Neural progenitor cell (in vitro differentiated cells): ENCODE measurements at regions not wholly inside any gene's neighbourhood (a gene's known extent, or its start where the extent isn't known, plus 50 kb on each side); places are given as distances from the start of the nearest gene placed in this dataset.

Experiments used
- DNase-seq: peaks from one replicate; pipeline ENCODE4 v3.0.0-alpha.2; 2016; ENCODE audit warnings: low spot score
- H2AFZ ChIP-seq: fragments of 200-600 bp; sonication (generic); replicated peaks from 2 replicates; pipeline ENCODE4 v1.6.1; 2016; ENCODE audit warnings: antibody characterized with exemption
- H3F3A ChIP-seq: fragments of 200-600 bp; sonication (generic); 2 replicates; pipeline ENCODE4 v1.6.1; 2016; ENCODE audit warnings: antibody characterized with exemption, low read depth
- H3K27ac ChIP-seq: fragments of 200-600 bp; sonication (generic); 2 replicates; pipeline ENCODE4 v1.5.1; 2016; ENCODE audit warnings: mild to moderate bottlenecking
- H3K27me3 ChIP-seq: fragments of 200-600 bp; sonication (generic); 2 replicates; pipeline ENCODE4 v1.6.1; 2016; ENCODE audit warnings: mild to moderate bottlenecking, moderate library complexity
- H3K36me3 ChIP-seq: fragments of 200-600 bp; sonication (generic); 2 replicates; pipeline ENCODE4 v1.5.1; 2016
- H3K4me1 ChIP-seq: fragments of 200-600 bp; sonication (generic); 2 replicates; pipeline ENCODE4 v1.6.1; 2016; ENCODE audit warnings: mixed run types
- H3K4me2 ChIP-seq: fragments of 200-600 bp; sonication (generic); 2 replicates; pipeline ENCODE4 v1.6.1; 2016
- H3K4me3 ChIP-seq: fragments of 200-600 bp; sonication (generic); 2 replicates; pipeline ENCODE4 v1.5.1; 2016
- H3K79me2 ChIP-seq: fragments of 200-600 bp; sonication (generic); 2 replicates; pipeline ENCODE4 v1.6.1; 2016; ENCODE audit warnings: low read depth
- H3K9ac ChIP-seq: fragments of 200-600 bp; sonication (generic); 2 replicates; pipeline ENCODE4 v1.6.1; 2016
- H3K9me3 ChIP-seq: fragments of 200-600 bp; sonication (generic); 2 replicates; pipeline ENCODE4 v1.5.1; 2016; ENCODE audit warnings: low read depth
- H4K20me1 ChIP-seq: fragments of 200-600 bp; sonication (generic); 2 replicates; pipeline ENCODE4 v1.6.1; 2016; ENCODE audit warnings: low read depth
- H3K27ac Mint-ChIP-seq: 3 replicates; pipeline ENCODE4 v1.8.0; 2021; ENCODE audit warnings: mixed read lengths
- H3K27me3 Mint-ChIP-seq: 2 replicates; pipeline ENCODE4 v1.8.0; 2022; ENCODE audit warnings: low read depth, mild to moderate bottlenecking, inconsistent platforms, moderate library complexity, mixed read lengths; ENCODE audit not compliant: insufficient read depth
- H3K36me3 Mint-ChIP-seq: 3 replicates; pipeline ENCODE4 v1.8.0; 2021; ENCODE audit warnings: mixed read lengths
- H3K4me1 Mint-ChIP-seq: 3 replicates; pipeline ENCODE4 v1.8.0; 2021; ENCODE audit warnings: mixed read lengths
- H3K4me3 Mint-ChIP-seq: 3 replicates; pipeline ENCODE4 v1.8.0; 2021; ENCODE audit warnings: mild to moderate bottlenecking, moderate library complexity, mixed read lengths
- H3K9me3 Mint-ChIP-seq: 3 replicates; pipeline ENCODE4 v1.8.0; 2020; ENCODE audit warnings: mixed read lengths
- EZH2 ChIP-seq: fragments of 200-600 bp; sonication (generic); IDR thresholded peaks from 2 replicates; pipeline ENCODE4 v1.6.1; 2017; ENCODE audit warnings: antibody characterized with exemption, mild to moderate bottlenecking, moderate library complexity
- EZH2phosphoT487 ChIP-seq: fragments of 200-600 bp; sonication (generic); IDR thresholded peaks from 2 replicates; pipeline ENCODE4 v1.6.1; 2017; ENCODE audit warnings: antibody characterized with exemption
- TF ChIP-seq, protein P1 (sequence below): fragments of 200-600 bp; sonication (generic); IDR thresholded peaks from 2 replicates; pipeline ENCODE4 v1.5.1; 2017; ENCODE audit warnings: antibody characterized with exemption, mild to moderate bottlenecking

DNA sequence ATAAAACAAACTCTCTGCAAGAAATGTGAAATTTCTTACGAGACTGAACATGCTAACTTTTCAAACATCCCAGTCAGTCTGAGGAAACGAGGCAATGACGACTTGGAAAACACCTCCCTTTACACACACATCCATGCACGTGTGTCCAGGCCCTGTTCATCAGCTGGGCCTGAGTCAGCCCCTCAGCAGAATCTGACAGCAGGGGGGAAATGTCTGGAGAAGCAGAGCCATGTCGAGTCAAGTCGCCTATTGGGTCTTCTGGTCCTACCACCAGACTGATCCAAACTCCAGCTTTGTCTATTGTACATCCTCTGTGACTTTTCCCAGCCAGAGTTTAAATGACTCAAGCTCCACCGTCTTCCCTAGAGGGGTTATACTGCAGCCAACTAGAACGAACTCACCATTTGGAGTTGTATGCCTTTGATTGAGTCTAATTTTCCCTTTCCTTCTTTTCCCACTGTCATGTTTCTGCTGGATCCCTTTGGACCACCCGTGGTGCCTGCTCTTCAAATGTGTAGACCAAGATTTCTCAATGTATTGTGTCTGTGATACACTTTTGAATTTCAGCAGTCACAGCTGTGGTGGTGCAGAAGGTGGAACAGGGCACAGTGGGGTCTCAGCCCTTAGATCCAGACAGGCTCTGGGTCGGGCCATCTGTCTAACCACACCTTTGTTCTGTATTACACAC, 254.0 kb downstream of the CDC5L start:
- no peak for DNase-seq
- H3K9me3 ChIP-seq: no peaks in the 10 kb centered on the region
- no peak overlapping the region for H3K27ac ChIP-seq
- H3F3A ChIP-seq: no peaks in the 10 kb centered on the region
- no peak overlapping the region for H3K4me3 Mint-ChIP-seq
- no peaks in the 10 kb centered on the region for H4K20me1 ChIP-seq
- no peaks in the 10 kb centered on the region for H3K36me3 ChIP-seq
- no peaks in the 10 kb centered on the region for H3K36me3 Mint-ChIP-seq
- H3K9me3 Mint-ChIP-seq: peaks cover 4% of the 10 kb centered on the region
- H3K27me3 ChIP-seq: no peaks in the 10 kb centered on the region
- peaks cover 2% of the 10 kb centered on the region for H3K4me1 Mint-ChIP-seq
- H3K4me1 ChIP-seq: no peaks in the 10 kb centered on the region
- no peak overlapping the region for H3K9ac ChIP-seq
- no peak overlapping the region for H2AFZ ChIP-seq
- TF ChIP-seq, protein P1, sequence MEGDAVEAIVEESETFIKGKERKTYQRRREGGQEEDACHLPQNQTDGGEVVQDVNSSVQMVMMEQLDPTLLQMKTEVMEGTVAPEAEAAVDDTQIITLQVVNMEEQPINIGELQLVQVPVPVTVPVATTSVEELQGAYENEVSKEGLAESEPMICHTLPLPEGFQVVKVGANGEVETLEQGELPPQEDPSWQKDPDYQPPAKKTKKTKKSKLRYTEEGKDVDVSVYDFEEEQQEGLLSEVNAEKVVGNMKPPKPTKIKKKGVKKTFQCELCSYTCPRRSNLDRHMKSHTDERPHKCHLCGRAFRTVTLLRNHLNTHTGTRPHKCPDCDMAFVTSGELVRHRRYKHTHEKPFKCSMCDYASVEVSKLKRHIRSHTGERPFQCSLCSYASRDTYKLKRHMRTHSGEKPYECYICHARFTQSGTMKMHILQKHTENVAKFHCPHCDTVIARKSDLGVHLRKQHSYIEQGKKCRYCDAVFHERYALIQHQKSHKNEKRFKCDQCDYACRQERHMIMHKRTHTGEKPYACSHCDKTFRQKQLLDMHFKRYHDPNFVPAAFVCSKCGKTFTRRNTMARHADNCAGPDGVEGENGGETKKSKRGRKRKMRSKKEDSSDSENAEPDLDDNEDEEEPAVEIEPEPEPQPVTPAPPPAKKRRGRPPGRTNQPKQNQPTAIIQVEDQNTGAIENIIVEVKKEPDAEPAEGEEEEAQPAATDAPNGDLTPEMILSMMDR: no peak
- no peak for TF ChIP-seq EZH2
- no peak for TF ChIP-seq EZH2phosphoT487
- no peaks in the 10 kb centered on the region for H3K79me2 ChIP-seq
- H3K4me2 ChIP-seq: no peak overlapping the region
- no peak overlapping the region for H3K4me3 ChIP-seq
- H3K27me3 Mint-ChIP-seq: peaks cover 7% of the 10 kb centered on the region
- H3K27ac Mint-ChIP-seq: no peak overlapping the region

DNA sequence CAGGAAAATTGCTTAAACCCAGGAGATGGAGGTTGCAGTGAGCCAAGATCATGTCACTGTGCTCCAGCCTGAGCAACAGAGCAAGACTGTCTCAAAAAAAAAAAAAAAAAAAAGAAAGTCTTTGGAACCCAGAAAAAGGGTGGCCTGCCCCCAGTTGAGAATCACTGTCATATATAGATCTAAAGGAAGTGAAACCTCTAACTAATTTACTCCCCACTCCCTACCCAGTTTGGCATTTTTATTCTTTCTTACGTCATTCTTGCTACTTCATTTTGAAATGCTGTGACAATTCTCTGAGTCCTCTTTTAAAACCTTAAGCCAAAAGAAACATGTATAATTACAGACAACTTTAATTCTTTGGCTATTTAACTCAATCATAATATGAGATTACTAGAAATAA, 254.8 kb downstream of the CDC5L start:
- Histone ChIP-seq H3K27ac (no peak overlapping the region), H3K9ac (no peak overlapping the region), H3K36me3 (no peaks in the 10 kb centered on the region), H3K4me2 (no peak overlapping the region), H4K20me1 (no peaks in the 10 kb centered on the region), H2AFZ (no peak overlapping the region), H3K4me1 (no peaks in the 10 kb centered on the region), H3K27me3 (no peaks in the 10 kb centered on the region), H3F3A (no peaks in the 10 kb centered on the region), H3K4me3 (no peak overlapping the region), H3K79me2 (no peaks in the 10 kb centered on the region), H3K9me3 (no peaks in the 10 kb centered on the region)
- Mint-ChIP-seq H3K27me3 (peaks cover 9% of the 10 kb centered on the region), H3K36me3 (no peaks in the 10 kb centered on the region), H3K4me3 (no peak overlapping the region), H3K27ac (no peak overlapping the region), H3K9me3 (peaks cover 2% of the 10 kb centered on the region), H3K4me1 (peaks cover 2% of the 10 kb centered on the region)
- no peak for DNase-seq
- no peak for TF ChIP-seq EZH2phosphoT487
- TF ChIP-seq, protein P1: no peak
- no peak for TF ChIP-seq EZH2

DNA sequence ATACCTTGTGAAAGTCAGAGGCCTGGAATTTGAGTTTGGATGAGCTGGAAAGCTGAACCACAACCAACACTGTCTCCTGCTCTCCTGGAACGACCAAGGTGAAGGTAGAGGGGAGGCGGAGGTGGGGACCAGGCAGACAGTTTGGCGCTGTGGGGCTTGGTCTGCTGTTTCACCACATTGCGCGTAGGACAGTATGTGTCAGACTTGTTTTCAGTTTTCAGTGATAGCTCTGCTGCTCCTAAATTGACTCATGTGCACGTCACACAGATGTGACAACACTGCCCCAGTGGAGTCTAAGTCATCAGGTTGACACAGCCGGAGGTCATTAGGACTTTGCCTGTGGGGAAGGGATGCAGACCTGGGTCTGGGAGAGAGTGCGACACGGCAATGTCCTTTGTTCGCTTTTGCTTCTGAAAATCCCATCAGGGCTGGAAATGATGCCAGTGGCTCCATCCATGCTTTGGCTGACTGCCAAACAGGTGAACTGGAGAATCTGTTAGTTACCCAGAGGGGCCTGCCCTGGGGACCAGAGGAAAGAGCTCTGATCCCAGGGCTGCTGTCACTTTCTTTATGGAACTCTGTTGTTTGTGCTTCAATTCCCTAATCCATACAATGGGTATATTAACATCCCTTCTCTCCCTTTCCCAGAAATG, 255.5 kb downstream of the CDC5L start:
- peaks cover 2% of the 10 kb centered on the region for H3K4me1 Mint-ChIP-seq

More for the DNA sequence above, 255.5 kb downstream of the CDC5L start:
- Mint-ChIP-seq H3K27me3 (peaks cover 9% of the 10 kb centered on the region), H3K36me3 (no peaks in the 10 kb centered on the region), H3K27ac (no peak overlapping the region), H3K4me3 (no peak overlapping the region), H3K9me3 (peaks cover 1% of the 10 kb centered on the region)
- Histone ChIP-seq H3K4me1 (no peaks in the 10 kb centered on the region), H3K4me2 (no peak overlapping the region), H3K27ac (no peak overlapping the region), H3K79me2 (no peaks in the 10 kb centered on the region), H4K20me1 (no peaks in the 10 kb centered on the region), H3K4me3 (no peak overlapping the region), H2AFZ (no peak overlapping the region), H3K36me3 (no peaks in the 10 kb centered on the region), H3K27me3 (no peaks in the 10 kb centered on the region), H3F3A (no peaks in the 10 kb centered on the region), H3K9me3 (no peaks in the 10 kb centered on the region), H3K9ac (no peak overlapping the region)
- TF ChIP-seq, protein P1: no peak
- no peak for TF ChIP-seq EZH2
- no peak for TF ChIP-seq EZH2phosphoT487
- DNase-seq: no peak
